KMS-11 (cell line): ENCODE measurements at regions not wholly inside any gene's neighbourhood (a gene's known extent, or its start where the extent isn't known, plus 50 kb on each side); places are given as distances from the start of the nearest gene placed in this dataset.

Experiments used
- H2AFZ ChIP-seq: fragments of 200-600 bp; sonication (generic); 2 replicates; pipeline ENCODE4 v1.6.1; 2016; ENCODE audit warnings: antibody characterized with exemption, mixed run types, low read depth
- H3K27ac ChIP-seq: fragments of 200-600 bp; sonication (generic); 2 replicates; pipeline ENCODE4 v1.6.1; 2016; ENCODE audit warnings: mild to moderate bottlenecking, mixed run types
- H3K27me3 ChIP-seq: fragments of 200-600 bp; sonication (generic); 2 replicates; pipeline ENCODE4 v1.6.1; 2017; ENCODE audit warnings: mild to moderate bottlenecking, low read depth, mixed run types, moderate library complexity; ENCODE audit not compliant: insufficient read depth
- H3K36me3 ChIP-seq: fragments of 200-600 bp; sonication (generic); 2 replicates; pipeline ENCODE4 v1.6.1; 2017; ENCODE audit warnings: mild to moderate bottlenecking, mixed run types; ENCODE audit not compliant: insufficient read depth
- H3K4me1 ChIP-seq: fragments of 200-600 bp; sonication (generic); 2 replicates; pipeline ENCODE4 v1.6.1; 2016; ENCODE audit warnings: mild to moderate bottlenecking, low read depth, mixed run types; ENCODE audit not compliant: poor library complexity, severe bottlenecking
- H3K4me2 ChIP-seq: fragments of 200-600 bp; sonication (generic); 2 replicates; pipeline ENCODE4 v1.7.0; 2016; ENCODE audit warnings: mild to moderate bottlenecking, mixed run types
- H3K4me3 ChIP-seq: fragments of 200-600 bp; sonication (generic); IDR thresholded peaks from 2 replicates; pipeline ENCODE4 v1.6.1; 2017; ENCODE audit warnings: low read depth, low read length, mixed read lengths; ENCODE audit not compliant: insufficient read depth
- H3K79me2 ChIP-seq: fragments of 200-600 bp; sonication (generic); 2 replicates; pipeline ENCODE4 v1.6.1; 2016; ENCODE audit warnings: low read depth, mixed run types; ENCODE audit not compliant: insufficient read depth
- H3K9ac ChIP-seq: fragments of 200-600 bp; sonication (generic); 2 replicates; pipeline ENCODE4 v1.6.1; 2016; ENCODE audit warnings: mild to moderate bottlenecking, mixed run types
- H4K20me1 ChIP-seq: fragments of 200-600 bp; sonication (generic); 2 replicates; pipeline ENCODE4 v1.6.1; 2016; ENCODE audit warnings: mild to moderate bottlenecking, mixed run types; ENCODE audit not compliant: insufficient read depth
- TF ChIP-seq, protein P1 (sequence below): fragments of 200-600 bp; sonication (generic); conservative IDR thresholded peaks from 2 replicates; pipeline ENCODE4 v1.6.1; 2017; ENCODE audit warnings: low read depth, mild to moderate bottlenecking, antibody characterized with exemption, low read length, moderate library complexity, mixed read lengths

GRCh38 chr15:69963385-69963784 lies 134.3 kb downstream of the TLE3 start:
- H3K9ac ChIP-seq: no peak overlapping the region
- no peak overlapping the region for H2AFZ ChIP-seq
- H3K27me3 ChIP-seq: no peaks in the 10 kb centered on the region
- H3K27ac ChIP-seq: no peak overlapping the region
- H3K4me1 ChIP-seq: no peaks in the 10 kb centered on the region
- H3K79me2 ChIP-seq: no peaks in the 10 kb centered on the region
- no peaks in the 10 kb centered on the region for H4K20me1 ChIP-seq
- H3K4me3 ChIP-seq: no peak overlapping the region
- no peaks in the 10 kb centered on the region for H3K36me3 ChIP-seq
- no peak overlapping the region for H3K4me2 ChIP-seq
- TF ChIP-seq, protein P1, sequence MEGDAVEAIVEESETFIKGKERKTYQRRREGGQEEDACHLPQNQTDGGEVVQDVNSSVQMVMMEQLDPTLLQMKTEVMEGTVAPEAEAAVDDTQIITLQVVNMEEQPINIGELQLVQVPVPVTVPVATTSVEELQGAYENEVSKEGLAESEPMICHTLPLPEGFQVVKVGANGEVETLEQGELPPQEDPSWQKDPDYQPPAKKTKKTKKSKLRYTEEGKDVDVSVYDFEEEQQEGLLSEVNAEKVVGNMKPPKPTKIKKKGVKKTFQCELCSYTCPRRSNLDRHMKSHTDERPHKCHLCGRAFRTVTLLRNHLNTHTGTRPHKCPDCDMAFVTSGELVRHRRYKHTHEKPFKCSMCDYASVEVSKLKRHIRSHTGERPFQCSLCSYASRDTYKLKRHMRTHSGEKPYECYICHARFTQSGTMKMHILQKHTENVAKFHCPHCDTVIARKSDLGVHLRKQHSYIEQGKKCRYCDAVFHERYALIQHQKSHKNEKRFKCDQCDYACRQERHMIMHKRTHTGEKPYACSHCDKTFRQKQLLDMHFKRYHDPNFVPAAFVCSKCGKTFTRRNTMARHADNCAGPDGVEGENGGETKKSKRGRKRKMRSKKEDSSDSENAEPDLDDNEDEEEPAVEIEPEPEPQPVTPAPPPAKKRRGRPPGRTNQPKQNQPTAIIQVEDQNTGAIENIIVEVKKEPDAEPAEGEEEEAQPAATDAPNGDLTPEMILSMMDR: no peak

DNA sequence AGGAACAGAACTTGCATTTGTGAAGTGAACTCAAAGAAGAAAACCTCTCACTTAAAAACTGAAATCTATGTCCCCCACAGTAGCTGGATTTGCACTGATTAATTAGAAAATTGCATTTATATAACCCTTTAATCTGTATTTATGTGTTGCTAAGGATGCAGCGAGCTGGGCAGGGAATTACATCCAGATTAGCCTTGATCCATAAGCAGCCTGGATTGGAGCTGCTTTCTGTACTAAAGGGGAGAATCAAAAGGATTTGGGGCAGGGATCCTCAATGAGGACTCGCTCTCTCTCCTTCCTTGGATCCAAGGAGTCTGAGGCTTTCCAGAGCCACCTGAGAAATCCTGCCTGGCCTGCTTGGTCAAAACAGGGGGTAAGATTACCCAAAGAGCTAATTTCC lies 125.9 kb downstream of the TLE3 start:
- Histone ChIP-seq H2AFZ (no peak overlapping the region), H3K4me2 (no peak overlapping the region), H3K27me3 (no peaks in the 10 kb centered on the region), H3K4me3 (no peak overlapping the region), H3K27ac (no peak overlapping the region), H3K79me2 (no peaks in the 10 kb centered on the region), H3K9ac (no peak overlapping the region), H3K4me1 (no peaks in the 10 kb centered on the region), H4K20me1 (no peaks in the 10 kb centered on the region), H3K36me3 (no peaks in the 10 kb centered on the region)
- TF ChIP-seq, protein P1: no peak

- no peak overlapping the region for H3K9ac ChIP-seq
- no peaks in the 10 kb centered on the region for H4K20me1 ChIP-seq
- H3K4me1 ChIP-seq: no peaks in the 10 kb centered on the region
- no peak overlapping the region for H3K4me2 ChIP-seq
- H2AFZ ChIP-seq: no peak overlapping the region
- H3K36me3 ChIP-seq: no peaks in the 10 kb centered on the region
- H3K79me2 ChIP-seq: no peaks in the 10 kb centered on the region
- no peak overlapping the region for H3K4me3 ChIP-seq
- no peaks in the 10 kb centered on the region for H3K27me3 ChIP-seq
- TF ChIP-seq, protein P1: no peak
- H3K27ac ChIP-seq: no peak overlapping the region
Measured at GRCh38 chr15:69972436-69972835, 125.3 kb downstream of the TLE3 start.

DNA sequence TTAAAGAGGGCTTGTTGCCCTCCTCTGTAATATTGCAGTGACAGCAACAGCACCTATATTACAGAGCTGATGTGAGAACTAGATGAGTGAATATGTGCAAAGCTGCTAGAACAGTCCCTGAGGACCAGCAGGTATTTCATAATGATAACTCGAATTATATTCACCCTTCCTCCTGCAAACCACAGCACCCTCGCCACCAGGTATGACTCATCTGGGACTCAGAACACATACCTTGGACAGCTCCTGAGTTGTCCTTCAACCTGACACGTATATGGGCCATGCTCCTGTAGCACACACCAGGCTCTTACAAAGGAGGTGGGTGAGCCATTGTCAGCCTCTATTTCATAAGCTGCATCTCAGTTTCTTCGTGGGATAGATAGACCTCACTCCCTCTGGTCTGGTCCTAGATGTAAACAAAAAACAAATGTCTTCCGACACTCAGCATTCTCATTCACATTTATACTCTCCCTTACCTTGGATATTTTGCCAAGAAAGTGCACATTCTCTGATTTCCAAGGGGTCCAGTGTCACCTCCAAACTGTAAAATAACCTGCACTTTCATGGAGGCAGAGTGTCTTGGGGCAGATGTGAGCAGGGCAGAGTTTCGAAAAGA lies 124.5 kb downstream of the TLE3 start:
- Histone ChIP-seq H3K27me3 (no peaks in the 10 kb centered on the region), H3K4me2 (no peak overlapping the region), H3K4me1 (no peaks in the 10 kb centered on the region), H3K4me3 (no peak overlapping the region), H3K36me3 (no peaks in the 10 kb centered on the region), H3K27ac (no peak overlapping the region), H2AFZ (no peak overlapping the region), H3K9ac (no peak overlapping the region), H3K79me2 (no peaks in the 10 kb centered on the region), H4K20me1 (no peaks in the 10 kb centered on the region)
- TF ChIP-seq, protein P1: no peak
